IPS-20b (cell line): ENCODE measurements at regions not wholly inside any gene's neighbourhood (a gene's known extent, or its start where the extent isn't known, plus 50 kb on each side); places are given as distances from the start of the nearest gene placed in this dataset.

Experiments
- H3K27ac ChIP-seq: one replicate; pipeline ENCODE4 v1.5.1; 2013; ENCODE audit warnings: low read length
- H3K27me3 ChIP-seq: 2 replicates; pipeline ENCODE4 v1.6.1; 2013; ENCODE audit warnings: mild to moderate bottlenecking, low read length, inconsistent platforms; ENCODE audit not compliant: insufficient read depth
- H3K36me3 ChIP-seq: 2 replicates; pipeline ENCODE4 v1.6.1; 2013; ENCODE audit warnings: low read depth, mild to moderate bottlenecking, inconsistent platforms, low read length, moderate library complexity; ENCODE audit not compliant: insufficient read depth
- H3K4me1 ChIP-seq: 2 replicates; pipeline ENCODE4 v1.6.1; 2013; ENCODE audit warnings: mild to moderate bottlenecking, control low read depth, inconsistent platforms, low read length, moderate library complexity; ENCODE audit not compliant: insufficient read depth
- H3K4me3 ChIP-seq: 2 replicates; pipeline ENCODE4 v1.5.1; 2013; ENCODE audit warnings: mild to moderate bottlenecking, low read length, inconsistent platforms
- H3K9ac ChIP-seq: 2 replicates; pipeline ENCODE4 v1.6.1; 2013; ENCODE audit warnings: low read depth, mild to moderate bottlenecking, inconsistent platforms, low read length, moderate library complexity
- H3K9me3 ChIP-seq: 2 replicates; pipeline ENCODE4 v1.6.1; 2013; ENCODE audit warnings: mild to moderate bottlenecking, low read depth, low read length, inconsistent platforms; ENCODE audit not compliant: insufficient read depth

- Histone ChIP-seq H3K4me1 (no peaks in the 10 kb centered on the region), H3K27me3 (no peaks in the 10 kb centered on the region), H3K9me3 (no peaks in the 10 kb centered on the region), H3K4me3 (no peak overlapping the region), H3K9ac (no peak overlapping the region), H3K27ac (no peak overlapping the region), H3K36me3 (no peaks in the 10 kb centered on the region)
Measured at GRCh38 chr2:107174171-107174570, 288.2 kb upstream of the ST6GAL2 start.

- no peak overlapping the region for H3K4me3 ChIP-seq
- H3K9me3 ChIP-seq, result no peaks in the 10 kb centered on the region
- no peaks in the 10 kb centered on the region for H3K27me3 ChIP-seq
- H3K4me1 ChIP-seq, result no peaks in the 10 kb centered on the region
- H3K36me3 ChIP-seq, result no peaks in the 10 kb centered on the region
- no peak overlapping the region for H3K9ac ChIP-seq
- no peak overlapping the region for H3K27ac ChIP-seq
Measured at GRCh38 chr2:107182981-107183380, 297.0 kb upstream of the ST6GAL2 start.

GRCh38 chr2:107187870-107188269 is 301.9 kb upstream of the ST6GAL2 start:
- Histone ChIP-seq H3K9ac (no peak overlapping the region), H3K9me3 (no peaks in the 10 kb centered on the region)

GRCh38 chr2:107195631-107196030 is 309.7 kb upstream of the ST6GAL2 start:
- no peaks in the 10 kb centered on the region for H3K4me1 ChIP-seq
- H3K27ac ChIP-seq, result no peak overlapping the region
- H3K9ac ChIP-seq, result no peak overlapping the region
- H3K9me3 ChIP-seq, result no peaks in the 10 kb centered on the region
- no peak overlapping the region for H3K4me3 ChIP-seq
- H3K36me3 ChIP-seq, result no peaks in the 10 kb centered on the region
- H3K27me3 ChIP-seq, result no peaks in the 10 kb centered on the region

More at GRCh38 chr2:107187870-107188269, 301.9 kb upstream of the ST6GAL2 start:
- Histone ChIP-seq H3K27ac (no peak overlapping the region), H3K4me1 (no peaks in the 10 kb centered on the region), H3K4me3 (no peak overlapping the region), H3K36me3 (no peaks in the 10 kb centered on the region), H3K27me3 (no peaks in the 10 kb centered on the region)

GRCh38 chr2:107197594-107198294 is 311.8 kb upstream of the ST6GAL2 start:
- Histone ChIP-seq H3K4me1 (no peaks in the 10 kb centered on the region), H3K27ac (no peak overlapping the region), H3K9ac (no peak overlapping the region), H3K36me3 (no peaks in the 10 kb centered on the region), H3K27me3 (no peaks in the 10 kb centered on the region), H3K4me3 (no peak overlapping the region), H3K9me3 (no peaks in the 10 kb centered on the region)

- no peaks in the 10 kb centered on the region for H3K36me3 ChIP-seq
- H3K4me3 ChIP-seq, result no peak overlapping the region
- no peaks in the 10 kb centered on the region for H3K4me1 ChIP-seq
- no peak overlapping the region for H3K27ac ChIP-seq
- no peaks in the 10 kb centered on the region for H3K27me3 ChIP-seq
- H3K9me3 ChIP-seq, result no peaks in the 10 kb centered on the region
- H3K9ac ChIP-seq, result no peak overlapping the region
Measured at GRCh38 chr2:107202962-107203591, 317.1 kb upstream of the ST6GAL2 start.

GRCh38 chr2:107215401-107216350 is 329.7 kb upstream of the ST6GAL2 start:
- no peak overlapping the region for H3K9ac ChIP-seq
- H3K36me3 ChIP-seq, result no peaks in the 10 kb centered on the region

GRCh38 chr2:107218208-107218607 is 332.2 kb upstream of the ST6GAL2 start:
- no peak overlapping the region for H3K4me3 ChIP-seq
- no peaks in the 10 kb centered on the region for H3K36me3 ChIP-seq
- no peak overlapping the region for H3K27ac ChIP-seq
- no peak overlapping the region for H3K9ac ChIP-seq
- H3K9me3 ChIP-seq, result no peaks in the 10 kb centered on the region
- 0 out of 2 replicates have a peak, but pooled peaks cover 3% of the 10 kb centered on the region for H3K4me1 ChIP-seq
- H3K27me3 ChIP-seq, result no peaks in the 10 kb centered on the region

More at GRCh38 chr2:107215401-107216350, 329.7 kb upstream of the ST6GAL2 start:
- Histone ChIP-seq H3K4me3 (no peak overlapping the region), H3K9me3 (no peaks in the 10 kb centered on the region), H3K4me1 (0 out of 2 replicates have a peak, but pooled peaks cover 3% of the 10 kb centered on the region), H3K27me3 (no peaks in the 10 kb centered on the region), H3K27ac (no peak overlapping the region)

GRCh38 chr2:107222466-107222865 is 336.5 kb upstream of the ST6GAL2 start:
- Histone ChIP-seq H3K36me3 (no peaks in the 10 kb centered on the region), H3K27me3 (no peaks in the 10 kb centered on the region), H3K9ac (no peak overlapping the region), H3K4me3 (no peak overlapping the region), H3K27ac (no peak overlapping the region), H3K4me1 (no peaks in the 10 kb centered on the region), H3K9me3 (no peaks in the 10 kb centered on the region)

- H3K9me3 ChIP-seq, result no peaks in the 10 kb centered on the region; the same call in 1 of the 2 replicates
- H3K9ac ChIP-seq, result no peak overlapping the region
- no peak overlapping the region for H3K4me3 ChIP-seq
- no peak overlapping the region for H3K27ac ChIP-seq
- no peaks in the 10 kb centered on the region for H3K36me3 ChIP-seq
- no peaks in the 10 kb centered on the region for H3K4me1 ChIP-seq
- H3K27me3 ChIP-seq, result no peaks in the 10 kb centered on the region
Measured at GRCh38 chr2:107235491-107236254, 349.7 kb upstream of the ST6GAL2 start.

GRCh38 chr2:107242811-107243210 is 356.8 kb upstream of the ST6GAL2 start:
- Histone ChIP-seq H3K4me1 (no peaks in the 10 kb centered on the region), H3K9me3 (no peaks in the 10 kb centered on the region), H3K27me3 (no peaks in the 10 kb centered on the region), H3K4me3 (no peak overlapping the region), H3K36me3 (no peaks in the 10 kb centered on the region), H3K27ac (no peak overlapping the region), H3K9ac (no peak overlapping the region)
